Muscle of arm (tissue), 1 donor: ENCODE measurements at regions not wholly inside any gene's neighbourhood (a gene's known extent, or its start where the extent isn't known, plus 50 kb on each side); places are given as distances from the start of the nearest gene placed in this dataset.
"Not testable (repeated sequence)": the region's sequence is repeated elsewhere in the genome, so short reads cannot be mapped to it uniquely, and the experiment has no call there.

Experiments
- DNase-seq: peaks from one replicate; pipeline ENCODE4 v3.0.0-alpha.2; 2013

DNA sequence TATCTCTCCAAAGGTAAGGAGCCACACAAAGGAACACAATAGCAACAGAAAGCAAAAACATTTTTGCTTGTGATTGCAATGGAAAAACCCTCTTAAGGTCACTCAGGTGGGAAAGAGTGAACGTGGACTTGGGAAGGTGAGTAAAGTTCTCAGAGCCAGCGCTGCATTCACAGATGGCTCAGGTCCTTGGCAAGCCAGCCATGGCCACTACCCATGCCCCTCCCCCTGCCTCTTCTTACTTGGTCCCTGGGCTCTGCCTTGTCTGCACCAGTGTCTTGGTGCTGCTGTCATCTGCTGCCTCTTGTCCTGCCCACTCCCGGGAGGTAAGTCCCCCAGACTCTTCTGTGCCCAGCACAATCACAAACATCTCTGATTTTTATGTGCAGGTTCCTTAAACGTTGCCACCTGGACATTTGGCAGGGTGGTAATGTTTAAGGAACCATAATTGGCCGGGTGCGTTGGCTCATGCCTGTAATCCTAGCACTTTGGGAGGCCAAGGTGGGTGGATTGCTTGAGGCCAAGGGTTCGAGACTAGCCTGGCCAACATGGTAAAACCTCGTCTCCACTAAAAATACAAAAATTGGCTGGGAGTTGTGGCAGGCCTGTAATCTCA, 74.6 kb downstream of the FEM1C start:
- DNase-seq: no peak

DNA sequence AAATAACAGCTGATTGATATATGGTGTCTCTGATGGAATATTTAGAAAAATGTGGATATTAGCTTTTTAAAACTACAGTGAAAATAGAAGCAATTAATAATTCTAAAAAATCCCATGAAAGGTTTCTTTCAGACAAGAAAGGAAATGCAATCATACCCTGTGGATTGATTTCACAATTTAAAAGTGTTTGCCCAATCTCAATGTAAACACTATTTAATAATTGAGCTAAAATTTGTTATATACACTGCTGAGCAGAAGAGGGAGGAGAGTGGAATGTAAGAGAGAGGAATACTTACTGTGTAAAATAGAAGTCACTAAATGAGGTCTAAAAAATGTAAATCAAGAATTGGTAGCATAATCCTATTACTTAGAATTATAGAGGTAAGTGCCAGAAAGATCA, 76.9 kb downstream of the FEM1C start:
- DNase-seq: no peak

DNA sequence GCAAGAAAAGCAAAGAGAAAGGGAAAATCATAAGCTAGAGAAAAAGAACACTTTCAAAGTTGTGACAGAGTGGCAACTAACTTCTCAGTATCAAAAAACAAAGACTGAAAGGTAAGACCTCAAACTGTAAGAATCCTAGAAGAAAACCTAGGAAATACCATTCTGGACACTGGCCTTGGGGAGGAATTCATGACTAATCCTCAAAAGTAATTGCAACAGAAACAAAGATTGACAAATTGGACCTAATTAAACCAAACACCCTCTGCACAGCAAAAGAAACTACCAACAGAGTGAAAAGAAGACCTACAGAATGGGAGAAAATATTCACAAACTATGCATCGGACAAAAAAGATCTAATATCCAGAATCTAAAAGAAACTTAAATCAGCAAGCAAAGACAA, 79.1 kb downstream of the FEM1C start:
- no peak for DNase-seq

DNA sequence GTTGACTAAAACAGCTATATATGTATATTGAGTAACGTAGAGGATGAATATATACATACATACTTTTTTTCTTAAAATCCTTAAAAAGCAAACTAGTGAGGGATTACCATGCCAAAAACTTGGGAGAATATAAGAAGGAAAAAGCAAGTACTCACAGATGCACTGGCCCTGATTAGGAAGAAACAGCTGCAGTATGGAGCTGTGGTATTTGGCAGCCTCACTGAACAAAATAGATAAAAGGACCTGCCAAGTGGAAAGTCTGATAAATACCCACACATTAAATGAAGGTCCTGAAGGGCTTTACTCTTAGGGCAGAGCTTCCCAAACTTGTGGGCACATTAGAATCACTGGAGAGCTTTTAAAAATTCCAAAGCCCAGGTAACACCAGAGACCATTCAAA, 80.6 kb downstream of the FEM1C start:
- no peak for DNase-seq

DNA sequence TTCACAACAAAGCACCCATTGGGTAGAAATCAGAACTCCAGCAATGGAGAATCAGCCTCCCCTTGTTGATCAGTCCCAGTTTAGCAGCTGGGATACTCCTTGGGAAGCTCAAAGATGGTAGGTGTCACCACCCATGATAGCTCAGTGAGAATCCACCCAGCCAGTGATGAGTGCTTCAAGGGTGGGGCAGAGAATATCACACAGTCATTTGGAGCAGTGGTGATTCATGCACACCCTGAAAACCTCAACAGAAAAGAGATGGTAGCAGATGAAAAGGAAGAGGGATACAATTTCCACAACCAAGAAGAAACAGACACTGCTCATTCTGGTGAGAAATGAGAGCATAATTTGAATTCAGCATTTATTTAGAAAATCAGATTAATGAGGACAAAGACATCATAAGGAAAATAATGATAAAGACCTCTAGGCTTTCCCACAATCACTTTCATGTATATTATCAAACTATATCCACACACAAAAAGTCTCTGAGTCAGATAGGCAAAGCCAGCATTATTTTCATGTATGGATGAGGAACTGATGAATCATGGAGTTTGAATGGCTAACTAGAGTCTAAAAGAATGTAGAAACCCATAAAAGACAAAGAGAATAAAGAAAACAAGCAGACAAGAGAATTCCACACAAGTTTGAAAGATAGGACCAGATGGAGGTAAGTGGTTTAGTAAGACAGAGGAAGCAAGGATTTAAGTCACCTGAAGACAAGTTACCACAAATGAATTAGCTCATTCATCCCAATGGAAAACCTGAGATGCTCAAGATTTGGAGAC, 82.9 kb downstream of the FEM1C start:
- no peak for DNase-seq

DNA sequence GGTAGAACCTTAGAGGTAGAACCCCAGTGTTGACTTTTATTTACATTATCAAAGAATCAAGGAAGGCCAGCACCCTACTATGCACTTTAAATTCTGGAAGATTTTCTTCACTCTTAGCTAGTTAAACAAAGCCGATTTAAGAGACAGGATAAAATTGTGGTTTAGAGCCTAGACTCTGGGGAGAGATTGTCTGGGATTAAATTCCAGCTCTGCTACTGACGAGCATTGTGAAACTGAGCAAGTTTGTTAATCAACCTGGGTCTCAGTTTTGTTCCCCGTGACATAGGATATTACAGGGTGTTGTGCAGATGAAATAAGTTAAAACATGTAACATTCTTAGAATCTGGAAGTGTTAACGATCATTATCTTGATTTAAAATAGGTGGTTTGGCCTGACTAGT, 83.5 kb downstream of the FEM1C start:
- DNase-seq: no peak

DNA sequence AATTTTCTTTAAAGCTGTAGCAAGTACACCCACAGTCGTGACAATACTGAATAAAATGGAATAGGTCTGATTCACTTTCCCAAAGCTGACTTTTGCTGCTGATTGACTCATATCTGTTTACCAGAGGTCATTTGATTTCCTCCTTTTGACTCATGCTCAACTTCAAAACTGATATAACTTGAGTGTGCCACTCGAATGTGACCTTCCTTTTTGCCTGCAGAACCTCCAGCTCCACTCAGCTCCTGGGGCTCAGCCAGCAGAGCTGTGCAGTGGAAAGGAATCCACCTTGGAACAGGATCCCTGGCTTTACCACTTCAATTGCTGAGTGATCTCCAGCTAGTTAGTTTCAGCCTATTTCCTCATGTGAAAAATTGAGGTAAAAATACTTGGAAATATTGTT, 84.1 kb downstream of the FEM1C start:
- DNase-seq: no peak

DNA sequence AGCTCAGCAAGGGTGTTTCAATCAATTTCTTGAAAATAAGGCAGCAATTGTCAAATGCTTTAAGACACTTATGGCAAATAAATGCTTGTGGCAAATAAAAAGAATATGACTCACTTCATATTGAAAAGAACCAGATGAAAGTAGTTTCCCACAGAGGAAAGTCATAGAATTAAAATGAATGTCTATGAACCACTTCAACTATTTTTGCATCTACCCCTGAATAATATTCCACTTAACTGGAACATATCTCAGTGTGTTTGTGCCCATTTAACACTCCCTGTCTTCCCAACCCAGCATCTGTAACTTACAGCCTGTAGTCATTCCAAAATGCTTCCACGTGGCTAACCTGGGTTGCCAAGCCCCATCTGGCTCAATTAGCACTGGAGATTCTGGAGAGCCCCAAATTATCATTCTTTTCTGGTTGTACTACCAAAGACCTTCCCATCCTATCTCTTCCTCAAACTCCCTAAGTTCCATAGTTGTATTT, 84.7 kb downstream of the FEM1C start:
- DNase-seq: no peak

DNA sequence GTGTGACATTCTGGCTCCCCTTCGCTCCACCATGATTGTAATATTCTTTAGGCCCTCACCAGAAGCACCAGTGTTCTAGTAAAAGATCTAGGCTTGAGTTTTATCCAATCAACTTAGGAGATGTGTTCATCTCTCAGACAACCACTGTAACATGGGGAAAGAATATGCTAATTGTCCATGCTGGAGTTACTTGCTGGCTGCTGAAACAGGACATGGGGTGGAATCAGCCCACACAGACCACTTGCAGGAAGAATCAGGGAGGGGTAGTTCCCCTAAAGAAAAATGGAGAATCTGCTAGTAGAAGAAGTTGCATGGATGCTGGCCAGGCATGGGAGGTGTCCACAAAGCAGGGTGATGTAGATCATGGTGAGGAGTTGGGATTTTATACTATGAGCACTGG, 86.2 kb downstream of the FEM1C start:
- DNase-seq: no peak

DNA sequence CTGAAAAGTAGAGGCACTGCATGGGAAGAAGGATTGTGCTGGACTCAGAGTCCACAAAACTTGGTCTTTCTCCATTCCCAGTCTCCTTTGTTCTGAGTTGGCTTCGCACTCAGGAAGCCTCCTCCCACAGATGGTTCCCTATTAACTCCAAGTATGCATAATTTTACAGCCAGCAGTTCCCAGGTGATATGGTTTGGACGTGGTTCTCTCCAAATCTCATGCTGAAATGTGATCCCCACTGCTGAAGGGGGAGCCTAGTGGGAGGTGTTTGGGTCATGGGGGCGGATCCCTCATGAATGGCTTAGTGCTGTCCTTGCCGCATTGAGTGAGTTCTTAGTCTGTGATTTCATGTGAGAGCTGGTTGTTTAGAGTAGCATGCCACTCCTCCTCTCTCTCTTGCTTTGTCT, 86.6 kb downstream of the FEM1C start:
- peak; percentile 76 for DNase-seq

DNA sequence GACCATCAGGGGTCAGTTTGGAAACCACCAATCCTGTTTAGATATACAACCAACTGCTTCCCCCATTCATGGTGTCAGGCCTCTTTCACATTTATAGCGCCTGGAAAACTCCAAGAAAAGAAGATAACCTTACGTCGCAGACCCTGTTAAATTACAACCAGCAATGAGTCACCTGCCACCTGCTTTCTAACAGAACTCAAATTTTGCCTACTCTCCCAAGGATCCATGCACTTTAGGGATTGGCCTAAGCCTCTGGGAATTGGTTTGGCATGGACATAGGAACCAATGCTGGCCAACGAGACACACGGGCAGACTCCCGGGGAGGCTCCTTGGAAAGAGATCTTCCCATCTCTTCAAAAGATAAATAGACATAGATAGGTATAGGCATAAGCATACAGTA, 87.0 kb downstream of the FEM1C start:
- no peak for DNase-seq

DNA sequence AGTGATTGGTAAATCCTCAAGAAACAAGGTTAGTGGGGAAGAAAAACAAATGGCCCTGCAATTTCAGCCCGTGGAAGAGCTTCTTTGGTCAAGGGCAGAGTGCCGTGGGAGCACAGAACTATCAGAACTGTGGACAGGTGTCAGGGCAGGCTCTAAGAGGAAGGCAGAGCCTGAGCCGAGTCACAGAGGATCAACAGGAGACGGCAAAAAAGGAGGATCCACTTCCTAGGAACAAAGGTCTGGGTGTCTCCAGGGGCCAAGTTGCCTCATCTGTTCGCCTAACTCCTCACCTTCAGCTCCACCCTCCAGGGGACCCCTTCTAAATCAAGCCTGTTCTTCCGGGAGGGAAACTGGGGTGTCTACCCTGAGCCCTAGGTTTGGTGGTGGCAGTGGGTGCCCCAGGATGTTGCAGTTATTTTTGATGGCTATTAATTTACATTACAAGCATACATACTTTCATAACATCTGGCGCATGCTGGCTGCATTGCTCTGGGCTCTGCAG, 88.0 kb downstream of the FEM1C start:
- no peak for DNase-seq

DNA sequence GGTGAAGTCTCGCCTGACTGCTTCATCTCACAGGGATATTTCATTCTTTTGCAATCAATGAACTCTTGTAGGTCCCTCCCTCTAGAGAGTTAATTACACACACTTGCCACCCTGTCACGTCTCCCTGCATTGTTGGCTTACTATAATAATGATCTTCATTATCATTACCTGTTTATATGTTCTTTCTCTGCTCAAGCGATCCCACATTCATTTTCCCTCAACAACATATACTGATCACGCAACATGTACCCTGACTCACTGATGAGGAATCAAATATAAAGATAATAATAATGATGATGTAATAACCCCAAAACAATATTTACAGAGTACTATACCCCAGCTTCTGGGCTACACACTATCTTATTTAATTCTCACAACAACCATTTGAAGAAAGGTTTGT, 88.5 kb downstream of the FEM1C start:
- DNase-seq: no peak

DNA sequence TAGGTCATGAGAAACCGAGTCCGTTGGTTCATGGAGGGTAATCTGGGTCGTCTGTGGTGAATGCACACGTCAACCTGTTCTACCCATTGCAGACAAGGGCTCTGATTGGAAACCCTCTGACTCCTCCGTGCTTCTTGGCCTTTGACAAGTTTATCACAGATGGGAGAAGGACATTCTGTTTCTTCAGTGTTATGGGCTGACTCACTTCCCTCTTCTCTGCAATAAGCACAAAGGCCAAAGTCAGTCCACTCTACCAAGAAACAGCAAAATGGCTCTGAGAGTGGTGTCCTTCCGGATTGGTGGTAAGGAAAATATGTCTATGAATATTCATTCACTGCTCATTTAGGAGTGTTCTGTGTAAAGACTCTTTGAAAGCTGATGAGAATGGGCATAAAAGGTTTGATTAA, 89.3 kb downstream of the FEM1C start:
- DNase-seq: no peak

DNA sequence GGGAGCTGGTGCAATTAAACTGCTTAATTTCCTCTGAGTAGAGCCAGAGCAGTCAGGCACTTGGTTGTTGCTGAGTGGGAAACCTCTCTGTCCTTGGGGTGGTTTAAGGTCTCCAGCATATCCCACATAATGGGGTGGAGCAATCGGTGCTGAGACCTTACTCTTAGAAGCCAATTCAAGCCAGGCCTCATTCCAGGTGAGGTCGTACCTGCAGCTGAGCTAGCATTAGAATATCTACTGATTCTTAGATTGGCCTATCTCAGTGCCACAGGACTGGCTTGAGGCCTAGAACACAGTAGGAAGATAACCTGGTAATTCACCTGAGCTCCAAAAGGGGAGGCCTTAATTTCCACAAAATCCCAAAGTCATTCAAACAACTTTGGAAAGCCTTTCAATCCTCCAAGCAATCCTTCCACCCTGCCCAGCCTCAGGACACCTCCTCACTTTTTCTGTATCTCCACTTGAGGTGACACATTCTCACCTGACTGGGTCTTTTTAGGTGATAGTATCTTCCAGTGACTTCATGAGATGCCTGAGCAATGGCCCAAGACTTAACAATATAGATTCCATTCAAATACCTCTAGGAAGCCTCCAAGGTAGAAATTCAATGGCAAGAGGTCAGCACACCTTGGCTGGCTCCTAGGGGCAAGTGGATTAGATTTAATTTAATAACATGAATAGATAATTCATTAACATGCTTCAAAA, 91.0 kb downstream of the FEM1C start:
- no peak for DNase-seq

DNA sequence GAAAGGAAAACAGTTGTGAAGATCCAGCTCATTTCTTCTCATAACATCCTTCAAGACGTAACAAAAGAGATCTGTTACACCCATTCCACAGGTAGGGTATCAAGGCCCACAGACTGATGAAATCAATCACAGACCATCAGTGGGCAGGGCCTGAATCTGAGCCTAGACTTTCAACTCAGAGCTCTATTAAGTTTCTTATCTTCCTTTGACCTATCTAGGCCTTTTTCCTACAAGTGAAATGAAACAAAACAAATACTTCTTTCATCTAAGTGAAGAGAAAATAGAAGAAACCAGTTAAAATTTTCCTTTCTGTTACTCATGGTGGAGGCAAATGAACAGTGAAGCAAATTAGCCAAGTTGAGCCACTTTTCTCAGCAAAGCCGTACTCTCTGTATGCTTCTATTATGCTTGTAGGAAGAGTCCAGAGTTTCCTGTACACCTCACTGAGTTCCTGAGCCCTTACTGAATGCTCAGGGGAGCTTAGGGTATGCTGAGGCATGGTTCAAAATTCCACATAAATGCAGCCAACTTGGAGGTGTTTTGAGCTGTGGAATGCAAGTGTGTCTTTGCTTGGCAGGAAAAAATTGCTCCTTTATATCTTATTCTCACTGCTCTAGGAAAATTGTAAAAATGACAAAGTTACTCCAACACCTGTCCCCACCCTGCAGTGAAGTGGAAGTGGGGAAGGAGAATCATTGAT, 91.9 kb downstream of the FEM1C start:
- DNase-seq: no peak

DNA sequence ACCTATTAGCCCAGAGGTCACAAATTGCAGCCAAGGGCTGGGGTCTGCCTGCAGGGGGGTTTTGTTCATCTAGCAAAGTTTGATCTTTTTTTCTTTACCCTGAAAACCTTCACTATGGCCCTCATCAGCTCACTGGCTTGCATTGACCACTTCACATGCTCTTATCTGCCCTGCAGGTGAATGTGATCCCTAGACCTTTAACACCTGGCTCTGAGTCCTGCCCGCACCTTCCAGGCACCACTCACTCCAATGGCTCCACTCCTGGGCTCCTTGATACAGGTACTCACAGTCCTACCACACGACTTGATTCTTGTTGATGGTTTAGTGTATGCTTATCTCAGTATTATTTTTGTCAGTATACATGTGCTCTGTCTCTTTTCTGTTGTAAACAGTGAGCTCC, 92.5 kb downstream of the FEM1C start:
- no peak for DNase-seq

DNA sequence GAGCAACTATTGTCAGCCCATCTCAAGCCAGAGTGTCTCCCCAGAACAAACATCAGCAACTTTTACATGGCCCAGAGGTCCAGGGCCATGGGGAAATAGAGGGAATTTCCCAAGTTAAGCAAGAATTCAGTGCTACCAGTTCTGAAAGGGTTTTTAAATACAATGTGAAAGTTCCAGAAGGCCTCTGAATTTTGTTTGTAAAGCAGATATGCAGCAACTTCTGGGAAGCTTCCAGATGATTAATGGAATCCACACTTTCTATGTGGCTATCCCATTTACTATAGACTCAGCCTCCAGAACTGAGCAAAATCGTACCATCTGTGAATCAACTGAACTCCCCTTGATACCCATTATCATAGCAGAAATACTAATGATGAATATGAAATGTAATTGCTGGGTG, 93.8 kb downstream of the FEM1C start:
- peak; percentile 53 for DNase-seq

DNA sequence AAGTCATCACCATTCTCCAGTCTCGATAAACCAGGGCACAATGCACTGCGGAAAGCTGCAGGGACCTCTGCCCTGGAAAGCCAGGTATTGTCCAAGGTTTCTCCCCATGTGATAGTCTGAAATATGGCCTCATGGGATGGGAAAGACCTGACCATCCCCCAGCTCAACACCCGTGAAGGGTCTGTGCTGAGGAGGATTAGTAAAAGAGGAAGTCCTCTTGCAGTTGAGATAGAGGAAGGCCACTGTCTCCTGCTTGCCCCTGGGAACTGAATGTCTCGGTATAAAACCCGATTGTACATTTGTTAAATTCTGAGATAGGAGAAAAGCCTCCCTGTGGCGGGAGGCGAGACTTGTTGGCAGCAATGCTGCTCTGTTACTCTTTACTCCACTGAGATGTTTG, 95.9 kb downstream of the FEM1C start:
- not testable (repeated sequence) for DNase-seq

DNA sequence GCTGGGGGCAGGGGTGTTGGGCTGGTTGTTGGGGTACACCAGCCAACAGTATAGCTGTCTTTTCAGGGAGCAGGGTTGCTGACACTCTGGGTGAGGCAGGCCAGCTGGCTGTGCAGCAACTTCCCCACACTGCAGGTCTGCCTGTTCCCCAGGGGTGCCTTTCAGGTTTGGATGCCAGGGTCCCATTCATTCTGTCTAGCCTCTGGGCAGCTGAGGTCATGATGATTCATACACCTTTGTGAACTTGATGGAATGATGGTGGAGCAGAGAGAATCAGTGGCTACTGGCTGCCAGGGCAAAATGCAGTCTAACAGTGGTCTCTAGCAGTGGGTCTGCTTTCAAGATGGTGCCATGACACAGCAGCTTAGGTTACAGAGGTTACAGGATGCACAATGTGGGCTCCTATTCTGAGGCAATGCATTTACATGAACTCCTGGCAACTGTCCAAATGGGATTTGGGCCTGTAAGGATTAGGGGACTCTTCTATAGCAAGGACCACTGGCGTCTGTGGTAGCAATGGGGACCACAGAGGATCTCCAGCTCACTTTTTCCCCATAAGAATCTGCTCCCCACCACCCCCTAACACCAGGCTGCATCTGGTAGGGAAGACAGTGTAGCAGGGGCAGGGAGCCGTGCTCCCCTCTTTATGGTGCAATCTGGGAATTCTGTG, 103.7 kb downstream of the FEM1C start:
- no peak for DNase-seq

DNA sequence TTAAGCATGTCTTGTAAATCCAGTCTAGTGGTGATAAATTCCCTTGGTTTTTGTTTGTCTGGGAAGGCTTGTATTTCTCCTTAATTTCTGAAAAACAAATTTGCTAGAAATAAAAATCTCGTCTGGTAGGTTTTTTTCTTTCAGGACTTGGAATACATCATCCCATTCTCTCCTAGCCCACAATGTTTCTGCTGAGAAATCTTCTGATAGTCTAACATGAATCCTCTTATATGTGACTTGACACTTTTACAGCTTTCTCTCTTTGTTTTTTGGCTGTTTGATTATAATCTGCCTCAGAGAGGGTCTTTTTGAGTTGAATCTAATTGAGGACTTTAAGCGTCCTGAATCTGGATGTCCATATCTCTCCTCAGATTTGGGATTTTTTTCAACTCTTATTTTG, 104.9 kb downstream of the FEM1C start:
- DNase-seq: no peak

DNA sequence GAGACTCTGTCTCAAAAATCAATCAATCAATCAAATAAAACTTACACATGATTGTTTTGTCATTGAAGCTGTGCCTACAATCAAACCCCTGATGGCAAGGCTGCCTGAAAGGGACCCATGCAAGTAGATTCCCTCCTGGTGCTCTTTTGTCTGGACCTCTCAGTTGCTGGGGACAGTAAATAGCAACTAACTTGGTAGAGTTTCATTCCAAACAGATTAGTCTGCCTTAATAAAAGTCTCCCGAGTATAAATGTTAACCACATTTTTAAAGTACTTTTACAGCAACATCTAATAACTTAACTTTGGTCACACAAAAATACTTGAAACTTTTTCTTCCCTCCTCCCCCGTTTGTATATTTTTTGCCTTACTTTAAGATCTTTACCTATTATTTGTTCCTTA, 105.5 kb downstream of the FEM1C start:
- DNase-seq: no peak
